ENCODE measurements at regions not wholly inside any gene's neighbourhood (a gene's known extent, or its start where the extent isn't known, plus 50 kb on each side); places are given as distances from the start of the nearest gene placed in this dataset.

GRCh38 chr2:180473456-180473855 lies 466.4 kb upstream of the CWC22 start:
- H3K4me1 Mint-ChIP-seq (ENCODE audit: low read depth) = no peaks in the 10 kb centered on the region
- no peaks in the 10 kb centered on the region for H3K27me3 Mint-ChIP-seq
- peaks cover 7% of the 10 kb centered on the region for H3K9me3 Mint-ChIP-seq (ENCODE audit: low read depth)
- H3K4me3 Mint-ChIP-seq (ENCODE audit: low read depth) = no peak overlapping the region
- H3K27ac Mint-ChIP-seq = no peak overlapping the region
- DNase-seq (ENCODE audit: low spot score, unreplicated experiment) = no peak
- TF ChIP-seq CTCF (IDR thresholded peaks at IDR 0.05; ENCODE audit: unreplicated experiment) = no peak
- H3K36me3 Mint-ChIP-seq (ENCODE audit: insufficient read depth) = no peaks in the 10 kb centered on the region

GRCh38 chr2:180472133-180472532 lies 465.0 kb upstream of the CWC22 start:
- Mint-ChIP-seq H3K27ac (no peak overlapping the region), H3K4me1 (ENCODE audit: low read depth) (no peaks in the 10 kb centered on the region), H3K36me3 (ENCODE audit: insufficient read depth) (no peaks in the 10 kb centered on the region), H3K4me3 (ENCODE audit: low read depth) (no peak overlapping the region), H3K27me3 (no peaks in the 10 kb centered on the region), H3K9me3 (ENCODE audit: low read depth) (peaks cover 12% of the 10 kb centered on the region)
- TF ChIP-seq CTCF (IDR thresholded peaks at IDR 0.05; ENCODE audit: unreplicated experiment) = no peak
- DNase-seq (ENCODE audit: low spot score, unreplicated experiment) = no peak

- no peak overlapping the region for H3K27ac Mint-ChIP-seq
- H3K9me3 Mint-ChIP-seq (ENCODE audit: low read depth) = peaks cover 4% of the 10 kb centered on the region
- TF ChIP-seq CTCF (IDR thresholded peaks at IDR 0.05; ENCODE audit: unreplicated experiment) = no peak
- H3K4me1 Mint-ChIP-seq (ENCODE audit: low read depth) = no peaks in the 10 kb centered on the region
- H3K27me3 Mint-ChIP-seq = no peaks in the 10 kb centered on the region
- no peak for DNase-seq (ENCODE audit: low spot score, unreplicated experiment)
- no peak overlapping the region for H3K4me3 Mint-ChIP-seq (ENCODE audit: low read depth)
- H3K36me3 Mint-ChIP-seq (ENCODE audit: insufficient read depth) = no peaks in the 10 kb centered on the region
These were observed 456.5 kb upstream of the CWC22 start for GRCh38 chr2:180463608-180464007.

GRCh38 chr2:180461761-180462160 lies 454.7 kb upstream of the CWC22 start:
- Mint-ChIP-seq H3K9me3 (ENCODE audit: low read depth) (no peaks in the 10 kb centered on the region), H3K4me3 (ENCODE audit: low read depth) (no peak overlapping the region), H3K4me1 (ENCODE audit: low read depth) (no peaks in the 10 kb centered on the region), H3K27me3 (no peaks in the 10 kb centered on the region), H3K27ac (no peak overlapping the region), H3K36me3 (ENCODE audit: insufficient read depth) (no peaks in the 10 kb centered on the region)
- no peak for TF ChIP-seq CTCF (IDR thresholded peaks at IDR 0.05; ENCODE audit: unreplicated experiment)
- no peak for DNase-seq (ENCODE audit: low spot score, unreplicated experiment)

GRCh38 chr2:180456801-180457200 lies 449.7 kb upstream of the CWC22 start:
- Mint-ChIP-seq H3K9me3 (ENCODE audit: low read depth) (no peaks in the 10 kb centered on the region), H3K4me3 (ENCODE audit: low read depth) (no peak overlapping the region), H3K4me1 (ENCODE audit: low read depth) (no peaks in the 10 kb centered on the region), H3K36me3 (ENCODE audit: insufficient read depth) (no peaks in the 10 kb centered on the region), H3K27me3 (no peaks in the 10 kb centered on the region), H3K27ac (no peak overlapping the region)
- TF ChIP-seq CTCF (IDR thresholded peaks at IDR 0.05; ENCODE audit: unreplicated experiment) = no peak
- no peak for DNase-seq (ENCODE audit: low spot score, unreplicated experiment)

Data from progenitor cell of endocrine pancreas (in vitro differentiated cells).